OCI-LY3 (cell line): ENCODE measurements at regions not wholly inside any gene's neighbourhood (a gene's known extent, or its start where the extent isn't known, plus 50 kb on each side); places are given as distances from the start of the nearest gene placed in this dataset.

Experiments used
- H2AFZ ChIP-seq: fragments of 200-600, 300-600 bp; shearing (Covaris generic); 2 replicates; pipeline ENCODE4 v1.6.0; 2014; ENCODE audit warnings: antibody characterized with exemption, low read depth, low read length
- H3K27ac ChIP-seq: fragments of 200-600, 300-600 bp; sonication (generic); 2 replicates; pipeline ENCODE4 v1.5.1; 2014; ENCODE audit warnings: mild to moderate bottlenecking, low read length, moderate library complexity, mixed read lengths
- H3K27me3 ChIP-seq: fragments of 200-600, 300-600 bp; sonication (generic); 2 replicates; pipeline ENCODE4 v1.6.1; 2014; ENCODE audit warnings: low read depth, low read length, mixed read lengths
- H3K36me3 ChIP-seq: fragments of 200-600, 300-600 bp; sonication (generic); replicated peaks from 2 replicates; pipeline ENCODE3; 2014; ENCODE audit warnings: low read depth, low read length, mixed read lengths
- H3K4me1 ChIP-seq: fragments of 300-600, 200-600 bp; sonication (generic); 2 replicates; pipeline ENCODE4 v1.6.1; 2014; ENCODE audit warnings: low read length, mixed read lengths
- H3K4me2 ChIP-seq: fragments of 200-600, 300-600 bp; sonication (generic); 2 replicates; pipeline ENCODE4 v1.6.1; 2014; ENCODE audit warnings: low read length, mixed read lengths
- H3K4me3 ChIP-seq: fragments of 300-600, 200-600 bp; sonication (generic); 2 replicates; pipeline ENCODE4 v1.5.1; 2014; ENCODE audit warnings: antibody characterized with exemption, mild to moderate bottlenecking, low read length, moderate library complexity
- H3K79me2 ChIP-seq: fragments of 300-600, 200-600 bp; shearing (Covaris generic); 2 replicates; pipeline ENCODE4 v1.6.1; 2014; ENCODE audit warnings: mild to moderate bottlenecking, low read length, mixed read lengths
- H3K9ac ChIP-seq: fragments of 300-600, 200-600 bp; shearing (Covaris generic); 2 replicates; pipeline ENCODE4 v1.6.0; 2014; ENCODE audit warnings: mild to moderate bottlenecking, low read length, moderate library complexity
- H3K9me3 ChIP-seq: fragments of 200-600, 300-600 bp; shearing (Covaris generic); 2 replicates; pipeline ENCODE4 v1.6.1; 2014; ENCODE audit warnings: low read length, mixed read lengths; ENCODE audit not compliant: insufficient read depth
- H4K20me1 ChIP-seq: fragments of 200-600, 300-600 bp; sonication (generic); 2 replicates; pipeline ENCODE4 v1.6.1; 2016; ENCODE audit warnings: low read length, mixed read lengths; ENCODE audit not compliant: insufficient read depth
- EZH2phosphoT487 ChIP-seq: fragments of 200-600 bp; shearing (Covaris generic); IDR thresholded peaks from 2 replicates; pipeline ENCODE4 v1.6.1; 2018; ENCODE audit warnings: antibody characterized with exemption, mixed run types, low read depth
- TF ChIP-seq, protein P1 (sequence below): fragments of 200-600, 300-600 bp; sonication (generic); IDR thresholded peaks from 2 replicates; pipeline ENCODE4 v1.5.1; 2014; ENCODE audit warnings: antibody characterized with exemption, low read length, low read depth

DNA sequence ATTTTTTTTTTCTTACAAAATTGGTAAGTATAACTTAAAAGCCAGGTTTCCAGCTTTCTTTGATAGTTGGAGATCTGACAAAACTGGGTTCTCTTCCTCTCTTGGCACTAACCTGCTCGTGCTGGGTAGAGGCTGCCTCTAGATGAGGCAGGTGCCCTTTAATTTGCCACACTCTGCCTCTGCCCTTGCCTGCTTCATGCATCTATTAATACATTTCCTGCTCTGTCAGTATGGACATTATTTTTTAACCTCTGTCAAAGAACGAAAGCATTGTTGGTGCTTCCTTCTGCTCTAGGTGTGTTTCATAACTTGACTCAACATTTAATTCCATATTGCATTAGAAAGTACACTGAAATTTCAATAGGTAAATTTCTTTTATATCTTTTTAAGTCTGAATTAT, 490.7 kb upstream of the ZEB2 start:
- H3K27ac ChIP-seq: no peak overlapping the region
- H3K27me3 ChIP-seq: no peaks in the 10 kb centered on the region
- H3K9me3 ChIP-seq: no peaks in the 10 kb centered on the region
- no peak for TF ChIP-seq EZH2phosphoT487
- TF ChIP-seq, protein P1, sequence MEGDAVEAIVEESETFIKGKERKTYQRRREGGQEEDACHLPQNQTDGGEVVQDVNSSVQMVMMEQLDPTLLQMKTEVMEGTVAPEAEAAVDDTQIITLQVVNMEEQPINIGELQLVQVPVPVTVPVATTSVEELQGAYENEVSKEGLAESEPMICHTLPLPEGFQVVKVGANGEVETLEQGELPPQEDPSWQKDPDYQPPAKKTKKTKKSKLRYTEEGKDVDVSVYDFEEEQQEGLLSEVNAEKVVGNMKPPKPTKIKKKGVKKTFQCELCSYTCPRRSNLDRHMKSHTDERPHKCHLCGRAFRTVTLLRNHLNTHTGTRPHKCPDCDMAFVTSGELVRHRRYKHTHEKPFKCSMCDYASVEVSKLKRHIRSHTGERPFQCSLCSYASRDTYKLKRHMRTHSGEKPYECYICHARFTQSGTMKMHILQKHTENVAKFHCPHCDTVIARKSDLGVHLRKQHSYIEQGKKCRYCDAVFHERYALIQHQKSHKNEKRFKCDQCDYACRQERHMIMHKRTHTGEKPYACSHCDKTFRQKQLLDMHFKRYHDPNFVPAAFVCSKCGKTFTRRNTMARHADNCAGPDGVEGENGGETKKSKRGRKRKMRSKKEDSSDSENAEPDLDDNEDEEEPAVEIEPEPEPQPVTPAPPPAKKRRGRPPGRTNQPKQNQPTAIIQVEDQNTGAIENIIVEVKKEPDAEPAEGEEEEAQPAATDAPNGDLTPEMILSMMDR: no peak
- H3K4me2 ChIP-seq: no peak overlapping the region
- H2AFZ ChIP-seq: no peak overlapping the region
- H3K9ac ChIP-seq: no peak overlapping the region
- no peaks in the 10 kb centered on the region for H3K36me3 ChIP-seq
- no peaks in the 10 kb centered on the region for H4K20me1 ChIP-seq
- H3K79me2 ChIP-seq: no peaks in the 10 kb centered on the region
- no peak overlapping the region for H3K4me3 ChIP-seq
- no peaks in the 10 kb centered on the region for H3K4me1 ChIP-seq

DNA sequence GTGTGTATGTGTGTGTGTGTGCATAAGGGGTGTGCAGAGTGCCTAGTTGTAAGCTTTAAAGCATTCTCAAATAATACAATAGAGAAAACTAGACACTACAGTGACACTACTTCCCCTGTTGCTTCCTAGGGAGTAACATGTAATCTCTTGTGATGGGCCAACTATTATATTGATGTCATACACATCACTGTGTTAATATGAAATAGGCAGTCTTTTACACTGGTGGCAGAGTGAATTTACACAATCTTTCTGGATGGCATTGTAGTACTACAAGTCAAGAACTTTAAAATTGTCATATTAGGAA, 488.0 kb upstream of the ZEB2 start:
- Histone ChIP-seq H3K9me3 (no peaks in the 10 kb centered on the region), H3K4me3 (no peak overlapping the region), H3K27ac (no peak overlapping the region), H4K20me1 (no peaks in the 10 kb centered on the region), H3K36me3 (no peaks in the 10 kb centered on the region), H3K4me1 (no peaks in the 10 kb centered on the region), H3K9ac (no peak overlapping the region), H3K4me2 (no peak overlapping the region), H3K79me2 (no peaks in the 10 kb centered on the region), H2AFZ (no peak overlapping the region), H3K27me3 (no peaks in the 10 kb centered on the region)
- no peak for TF ChIP-seq EZH2phosphoT487
- TF ChIP-seq, protein P1: no peak

DNA sequence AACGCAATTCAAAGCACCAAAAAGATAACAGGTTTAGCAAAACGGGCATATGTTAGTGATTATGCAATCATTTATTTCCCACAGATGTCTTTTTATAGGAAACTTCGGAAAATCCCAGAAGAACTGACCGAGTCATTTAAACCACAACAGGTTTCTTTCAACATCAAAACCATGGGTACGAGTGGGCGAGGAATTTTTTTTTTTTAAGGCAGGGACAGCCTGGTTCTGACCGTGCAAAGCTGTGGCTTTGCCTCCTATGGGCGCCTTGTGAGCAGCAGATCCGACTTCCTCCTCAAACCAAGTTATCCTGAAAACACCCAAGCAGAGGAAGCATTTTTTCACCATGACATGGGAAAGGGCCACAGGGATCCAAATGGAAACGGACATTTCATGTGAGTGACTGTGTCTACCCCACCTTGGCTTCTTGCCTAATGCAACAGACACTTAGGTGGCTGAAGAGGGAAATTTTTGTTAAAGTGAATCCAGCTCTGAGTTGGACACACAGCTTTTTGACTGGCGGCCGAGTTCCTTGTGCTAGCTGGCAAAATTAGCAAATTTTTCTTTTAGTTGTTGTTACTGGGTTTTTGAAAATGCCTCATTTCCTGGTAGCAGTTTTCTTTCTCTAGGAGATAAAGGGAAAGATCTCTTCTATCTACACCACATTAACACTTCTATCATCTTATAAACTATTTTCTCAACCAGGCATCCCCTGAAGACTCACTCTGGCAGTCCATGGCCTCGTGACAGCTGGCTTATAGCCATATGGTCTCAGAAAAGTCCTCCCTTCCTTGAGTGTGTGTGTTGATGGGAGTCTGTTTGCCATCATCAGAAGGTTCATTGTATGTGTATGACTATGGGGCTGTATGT, 487.4 kb upstream of the ZEB2 start:
- no peak overlapping the region for H2AFZ ChIP-seq
- no peaks in the 10 kb centered on the region for H4K20me1 ChIP-seq
- no peaks in the 10 kb centered on the region for H3K79me2 ChIP-seq
- H3K36me3 ChIP-seq: no peaks in the 10 kb centered on the region
- H3K9ac ChIP-seq: no peak overlapping the region
- no peak overlapping the region for H3K4me3 ChIP-seq
- H3K9me3 ChIP-seq: no peaks in the 10 kb centered on the region
- H3K4me2 ChIP-seq: no peak overlapping the region
- no peaks in the 10 kb centered on the region for H3K27me3 ChIP-seq
- TF ChIP-seq EZH2phosphoT487: no peak
- TF ChIP-seq, protein P1: no peak
- H3K4me1 ChIP-seq: no peaks in the 10 kb centered on the region
- no peak overlapping the region for H3K27ac ChIP-seq

DNA sequence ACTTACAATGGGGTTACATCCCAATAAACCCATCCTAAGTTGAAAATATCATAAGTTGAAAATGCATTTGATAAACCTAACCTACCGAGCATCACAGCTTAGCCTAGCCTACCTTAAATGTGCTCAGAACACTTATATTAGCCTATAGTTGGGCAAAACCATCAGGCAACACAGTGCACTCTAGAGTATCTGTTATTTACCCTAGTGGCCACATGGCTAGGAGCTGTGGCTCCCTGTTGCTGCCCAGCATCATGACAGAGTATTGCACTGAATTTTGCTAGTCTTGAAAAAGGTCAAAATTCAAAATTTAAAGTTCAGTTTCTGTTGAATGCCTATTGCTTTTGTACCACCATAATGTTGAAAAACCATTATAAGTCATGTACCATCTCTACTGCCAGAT, 482.7 kb upstream of the ZEB2 start:
- no peak overlapping the region for H3K4me3 ChIP-seq
- no peak overlapping the region for H3K9ac ChIP-seq
- H4K20me1 ChIP-seq: no peaks in the 10 kb centered on the region
- no peaks in the 10 kb centered on the region for H3K27me3 ChIP-seq
- TF ChIP-seq EZH2phosphoT487: no peak
- no peak overlapping the region for H3K27ac ChIP-seq
- no peaks in the 10 kb centered on the region for H3K9me3 ChIP-seq
- no peaks in the 10 kb centered on the region for H3K36me3 ChIP-seq
- H2AFZ ChIP-seq: no peak overlapping the region
- no peaks in the 10 kb centered on the region for H3K79me2 ChIP-seq
- no peak overlapping the region for H3K4me2 ChIP-seq
- H3K4me1 ChIP-seq: no peaks in the 10 kb centered on the region
